Parathyroid adenoma (tissue), 2 donors: ENCODE measurements at regions not wholly inside any gene's neighbourhood (a gene's known extent, or its start where the extent isn't known, plus 50 kb on each side); places are given as distances from the start of the nearest gene placed in this dataset.

Experiments
- H2AFZ ChIP-seq: fragments of 300-600 bp; sonication (generic); one replicate; pipeline ENCODE4 v1.7.0; 2017; ENCODE audit warnings: antibody characterized with exemption, mild to moderate bottlenecking
- H3K27ac ChIP-seq: fragments of 300-600 bp; sonication (generic); one replicate; pipeline ENCODE4 v1.7.0; 2017
- H3K27me3 ChIP-seq: fragments of 300-600 bp; sonication (generic); one replicate; pipeline ENCODE4 v1.7.0; 2017; ENCODE audit warnings: low read length; ENCODE audit not compliant: control insufficient read depth, insufficient read depth
- H3K36me3 ChIP-seq: fragments of 300-600 bp; sonication (generic); one replicate; pipeline ENCODE4 v1.7.0; 2017; ENCODE audit warnings: low read length; ENCODE audit not compliant: control insufficient read depth, insufficient read depth
- H3K4me1 ChIP-seq: fragments of 300-600 bp; sonication (generic); one replicate; pipeline ENCODE4 v1.7.0; 2017; ENCODE audit warnings: control low read depth
- H3K4me2 ChIP-seq: fragments of 300-600 bp; sonication (generic); one replicate; pipeline ENCODE4 v1.7.0; 2017; ENCODE audit warnings: low read length
- H3K4me3 ChIP-seq: fragments of 300-600 bp; sonication (generic); one replicate; pipeline ENCODE4 v1.7.0; 2017; ENCODE audit warnings: low read depth, low read length
- H3K79me2 ChIP-seq: fragments of 300-600 bp; sonication (generic); one replicate; pipeline ENCODE4 v1.7.0; 2017; ENCODE audit warnings: control low read depth
- H3K9ac ChIP-seq: fragments of 300-600 bp; sonication (generic); one replicate; pipeline ENCODE4 v1.7.0; 2017; ENCODE audit warnings: mild to moderate bottlenecking
- H3K9me3 ChIP-seq: fragments of 300-600 bp; sonication (generic); one replicate; pipeline ENCODE4 v1.7.0; 2017; ENCODE audit warnings: low read length; ENCODE audit not compliant: control insufficient read depth
- CTCF ChIP-seq: fragments of 300-600 bp; sonication (generic); IDR thresholded peaks from one replicate; pipeline ENCODE4 v1.7.0; 2017; ENCODE audit warnings: antibody characterized with exemption, mild to moderate bottlenecking
- donor health status: primary hyperparathyroidism.

GRCh38 chr6:141848029-141848890, 284.5 kb upstream of the GJE1 start:
- H3K4me2 ChIP-seq = no peak overlapping the region

GRCh38 chr6:141846639-141847038, 286.1 kb upstream of the GJE1 start:
- no peak overlapping the region for H2AFZ ChIP-seq
- H3K4me3 ChIP-seq = no peak overlapping the region
- TF ChIP-seq CTCF = no peak
- no peaks in the 10 kb centered on the region for H3K79me2 ChIP-seq
- no peak overlapping the region for H3K27ac ChIP-seq
- no peaks in the 10 kb centered on the region for H3K9me3 ChIP-seq
- H3K27me3 ChIP-seq = no peaks in the 10 kb centered on the region
- no peaks in the 10 kb centered on the region for H3K4me1 ChIP-seq
- no peaks in the 10 kb centered on the region for H3K36me3 ChIP-seq
- H3K4me2 ChIP-seq = no peak overlapping the region
- H3K9ac ChIP-seq = no peak overlapping the region

More at GRCh38 chr6:141848029-141848890, 284.5 kb upstream of the GJE1 start:
- TF ChIP-seq CTCF = no peak
- Histone ChIP-seq H3K4me3 (no peak overlapping the region), H3K4me1 (no peaks in the 10 kb centered on the region), H3K9me3 (no peaks in the 10 kb centered on the region), H3K79me2 (no peaks in the 10 kb centered on the region), H2AFZ (no peak overlapping the region), H3K9ac (no peak overlapping the region), H3K27me3 (no peaks in the 10 kb centered on the region), H3K27ac (no peak overlapping the region), H3K36me3 (no peaks in the 10 kb centered on the region)

GRCh38 chr6:141843178-141843834, 289.4 kb upstream of the GJE1 start:
- Histone ChIP-seq H3K4me1 (no peaks in the 10 kb centered on the region), H3K27me3 (no peaks in the 10 kb centered on the region), H3K79me2 (no peaks in the 10 kb centered on the region), H2AFZ (no peak overlapping the region), H3K9ac (no peak overlapping the region), H3K4me3 (no peak overlapping the region), H3K27ac (no peak overlapping the region), H3K36me3 (no peaks in the 10 kb centered on the region), H3K9me3 (no peaks in the 10 kb centered on the region), H3K4me2 (no peak overlapping the region)
- no peak for TF ChIP-seq CTCF

GRCh38 chr6:141833001-141833655, 299.6 kb upstream of the GJE1 start:
- Histone ChIP-seq H3K4me3 (no peak overlapping the region), H3K27ac (no peak overlapping the region), H3K9me3 (peaks cover 3% of the 10 kb centered on the region), H3K4me2 (no peak overlapping the region), H3K27me3 (no peaks in the 10 kb centered on the region), H3K36me3 (no peaks in the 10 kb centered on the region), H3K79me2 (no peaks in the 10 kb centered on the region), H2AFZ (no peak overlapping the region), H3K4me1 (no peaks in the 10 kb centered on the region), H3K9ac (no peak overlapping the region)
- TF ChIP-seq CTCF = no peak
